H1 (cell line): ENCODE measurements at regions not wholly inside any gene's neighbourhood (a gene's known extent, or its start where the extent isn't known, plus 50 kb on each side); places are given as distances from the start of the nearest gene placed in this dataset.

ENCODE experiments used
- GABPA ChIP-seq: IDR thresholded peaks from 2 replicates; pipeline ENCODE4 v1.6.1; 2011; ENCODE audit warnings: mild to moderate bottlenecking, low read length, moderate library complexity, borderline replicate concordance; ENCODE audit not compliant: insufficient read depth
- JUND ChIP-seq: IDR thresholded peaks from 2 replicates; pipeline ENCODE4 v1.6.1; 2011; ENCODE audit warnings: mild to moderate bottlenecking, improper control_type of control experiment, low read length
- POLR2A ChIP-seq, 2 experiments: IDR thresholded peaks; 1 replicate in 1 of 2; 2 replicates in 1 of 2; pipeline ENCODE4 v1.6.1; 2011; ENCODE audit warnings: low read depth in 2 of 2, low read length in 2 of 2, mild to moderate bottlenecking in 2 of 2; ENCODE audit errors: control extremely low read depth in 1 of 2

GRCh38 chr10:4243651-4244050 lies 458.6 kb upstream of the KLF6 start:
- TF ChIP-seq JUND (no peak), POLR2A (IDR thresholded peaks at IDR 0.05; ENCODE audit: control extremely low read depth in 1 of 2, low read depth in 2 of 2, low read length in 2 of 2) (no peak), GABPA (no peak)
